ENCODE measurements at regions not wholly inside any gene's neighbourhood (a gene's known extent, or its start where the extent isn't known, plus 50 kb on each side); places are given as distances from the start of the nearest gene placed in this dataset.

DNA sequence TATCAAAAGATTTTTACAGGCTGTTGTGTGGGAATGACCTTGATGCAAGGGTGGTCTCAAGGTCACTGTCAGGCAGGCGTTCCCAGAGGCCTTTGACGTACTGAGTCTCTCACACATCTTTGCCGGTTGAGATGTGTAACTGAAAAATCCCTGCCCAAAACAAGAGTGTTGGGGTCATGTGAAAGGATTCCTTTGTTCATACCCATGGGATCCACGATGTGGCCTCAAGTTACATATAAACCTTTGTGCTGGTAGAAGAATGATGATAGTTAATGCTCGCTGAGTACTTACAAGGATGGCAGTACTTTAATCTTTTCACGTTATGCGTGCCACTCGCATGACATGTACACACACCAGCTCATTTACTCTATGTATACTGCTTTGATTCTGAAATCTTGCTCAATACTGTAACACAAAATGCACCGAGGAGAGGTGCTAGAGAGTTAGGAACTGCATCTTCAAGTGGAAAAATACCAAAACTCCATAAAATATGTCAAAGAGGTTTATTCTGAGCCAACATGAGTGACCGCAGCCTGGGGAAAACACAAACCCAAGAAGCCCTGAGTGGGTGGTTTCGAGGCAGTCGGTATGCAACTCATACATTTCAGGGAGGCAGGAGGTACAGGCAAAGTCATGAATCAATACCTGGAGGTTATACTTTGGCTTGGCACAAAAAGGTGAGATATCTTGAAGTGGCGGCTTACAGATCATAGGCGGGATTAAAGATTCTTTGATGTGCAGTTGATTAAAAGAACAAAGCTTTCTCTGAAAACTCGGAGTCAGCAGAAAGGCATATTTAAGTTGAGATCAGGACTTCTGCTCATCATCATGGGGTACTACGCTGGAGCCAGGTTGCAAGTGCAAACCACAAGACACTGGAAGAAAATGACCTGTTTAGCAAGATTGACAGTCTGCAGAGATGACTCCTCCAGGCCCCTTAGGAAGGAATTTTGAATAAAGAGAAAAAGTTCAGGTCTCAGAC is 87.4 kb upstream of the ARHGEF7 start:
- peak overlapping the region in 2 of 3 experiments; percentile 73 to 83 for H3K27ac Mint-ChIP-seq
- peaks cover 12% of the 10 kb centered on the region for H3K27me3 Mint-ChIP-seq (ENCODE audit: low read depth)
- TF ChIP-seq, protein P1, sequence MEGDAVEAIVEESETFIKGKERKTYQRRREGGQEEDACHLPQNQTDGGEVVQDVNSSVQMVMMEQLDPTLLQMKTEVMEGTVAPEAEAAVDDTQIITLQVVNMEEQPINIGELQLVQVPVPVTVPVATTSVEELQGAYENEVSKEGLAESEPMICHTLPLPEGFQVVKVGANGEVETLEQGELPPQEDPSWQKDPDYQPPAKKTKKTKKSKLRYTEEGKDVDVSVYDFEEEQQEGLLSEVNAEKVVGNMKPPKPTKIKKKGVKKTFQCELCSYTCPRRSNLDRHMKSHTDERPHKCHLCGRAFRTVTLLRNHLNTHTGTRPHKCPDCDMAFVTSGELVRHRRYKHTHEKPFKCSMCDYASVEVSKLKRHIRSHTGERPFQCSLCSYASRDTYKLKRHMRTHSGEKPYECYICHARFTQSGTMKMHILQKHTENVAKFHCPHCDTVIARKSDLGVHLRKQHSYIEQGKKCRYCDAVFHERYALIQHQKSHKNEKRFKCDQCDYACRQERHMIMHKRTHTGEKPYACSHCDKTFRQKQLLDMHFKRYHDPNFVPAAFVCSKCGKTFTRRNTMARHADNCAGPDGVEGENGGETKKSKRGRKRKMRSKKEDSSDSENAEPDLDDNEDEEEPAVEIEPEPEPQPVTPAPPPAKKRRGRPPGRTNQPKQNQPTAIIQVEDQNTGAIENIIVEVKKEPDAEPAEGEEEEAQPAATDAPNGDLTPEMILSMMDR (IDR thresholded peaks at IDR 0.05; ENCODE audit: unreplicated experiment in 3 of 3): no peak
- H3K9me3 Mint-ChIP-seq: peaks cover 7% of the 10 kb centered on the region
- H3K36me3 Mint-ChIP-seq (ENCODE audit: low read depth): no peaks in the 10 kb centered on the region
- H3K4me1 Mint-ChIP-seq: peaks cover 16% of the 10 kb centered on the region
- peak overlapping the region in 2 of 3 experiments; percentile 8 to 45 for H3K4me3 Mint-ChIP-seq

- H3K27ac Mint-ChIP-seq: no peak overlapping the region
- H3K27me3 Mint-ChIP-seq (ENCODE audit: low read depth): peaks cover 8% of the 10 kb centered on the region
- H3K36me3 Mint-ChIP-seq (ENCODE audit: low read depth): no peaks in the 10 kb centered on the region
- H3K9me3 Mint-ChIP-seq: peaks cover 21% of the 10 kb centered on the region
- H3K4me3 Mint-ChIP-seq: no peak overlapping the region
- peaks cover 16% of the 10 kb centered on the region for H3K4me1 Mint-ChIP-seq
- TF ChIP-seq, protein P1 (IDR thresholded peaks at IDR 0.05; ENCODE audit: unreplicated experiment in 3 of 3): no peak
Measured at GRCh38 chr13:111025310-111025709, 89.8 kb upstream of the ARHGEF7 start.

DNA sequence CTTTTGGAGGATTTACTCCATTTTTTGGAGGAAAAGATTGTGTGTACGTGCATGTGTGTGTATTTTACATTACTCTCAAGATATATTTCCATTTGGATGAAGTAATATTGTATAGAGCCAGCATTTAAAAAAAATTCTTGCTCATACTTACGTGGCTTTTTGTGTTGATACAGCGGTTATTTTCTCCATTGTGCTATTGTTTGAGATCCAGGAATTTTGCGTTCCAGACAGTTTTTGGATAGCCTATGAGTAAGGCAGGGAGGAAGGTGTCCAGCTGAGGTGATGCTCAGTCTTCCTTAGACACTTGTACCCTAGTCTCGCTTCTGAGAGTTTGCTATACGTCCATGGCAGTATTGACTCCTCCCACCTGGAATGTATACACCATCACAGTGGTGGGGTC is 92.2 kb upstream of the ARHGEF7 start:
- Mint-ChIP-seq H3K4me3 (no peak overlapping the region), H3K9me3 (peaks cover 23% of the 10 kb centered on the region), H3K4me1 (peaks cover 10% of the 10 kb centered on the region), H3K27me3 (ENCODE audit: low read depth) (peaks cover 6% of the 10 kb centered on the region), H3K36me3 (ENCODE audit: low read depth) (no peaks in the 10 kb centered on the region), H3K27ac (no peak overlapping the region)
- TF ChIP-seq, protein P1 (IDR thresholded peaks at IDR 0.05; ENCODE audit: unreplicated experiment in 3 of 3): no peak

- no peaks in the 10 kb centered on the region for H3K36me3 Mint-ChIP-seq (ENCODE audit: low read depth)
- H3K27ac Mint-ChIP-seq: no peak overlapping the region
- no peak overlapping the region for H3K4me3 Mint-ChIP-seq
- peaks cover 26% of the 10 kb centered on the region for H3K9me3 Mint-ChIP-seq
- TF ChIP-seq, protein P1 (IDR thresholded peaks at IDR 0.05; ENCODE audit: unreplicated experiment in 3 of 3): no peak
- peaks cover 4% of the 10 kb centered on the region for H3K27me3 Mint-ChIP-seq (ENCODE audit: low read depth)
- peaks cover 4% of the 10 kb centered on the region for H3K4me1 Mint-ChIP-seq
Measured at GRCh38 chr13:111022241-111022640, 92.9 kb upstream of the ARHGEF7 start.

GRCh38 chr13:111021270-111021669 is 93.8 kb upstream of the ARHGEF7 start:
- H3K36me3 Mint-ChIP-seq (ENCODE audit: low read depth): no peaks in the 10 kb centered on the region
- no peaks in the 10 kb centered on the region for H3K4me1 Mint-ChIP-seq
- H3K9me3 Mint-ChIP-seq: peaks cover 26% of the 10 kb centered on the region
- peaks cover 4% of the 10 kb centered on the region for H3K27me3 Mint-ChIP-seq (ENCODE audit: low read depth)
- H3K27ac Mint-ChIP-seq: no peak overlapping the region
- TF ChIP-seq, protein P1 (IDR thresholded peaks at IDR 0.05; ENCODE audit: unreplicated experiment in 3 of 3): no peak
- H3K4me3 Mint-ChIP-seq: no peak overlapping the region
